HG02571 (cell line): ENCODE measurements at regions not wholly inside any gene's neighbourhood (a gene's known extent, or its start where the extent isn't known, plus 50 kb on each side); places are given as distances from the start of the nearest gene placed in this dataset.
"Not testable (repeated sequence)": the region's sequence is repeated elsewhere in the genome, so short reads cannot be mapped to it uniquely, and the experiment has no call there.

Experiments used
- ATAC-seq: cut with Tn5 transposase; IDR thresholded peaks from one replicate; pipeline ENCODE4 v1.9.1; 2021; ENCODE audit warnings: mild to moderate bottlenecking, moderate library complexity; ENCODE audit not compliant: unreplicated experiment

DNA sequence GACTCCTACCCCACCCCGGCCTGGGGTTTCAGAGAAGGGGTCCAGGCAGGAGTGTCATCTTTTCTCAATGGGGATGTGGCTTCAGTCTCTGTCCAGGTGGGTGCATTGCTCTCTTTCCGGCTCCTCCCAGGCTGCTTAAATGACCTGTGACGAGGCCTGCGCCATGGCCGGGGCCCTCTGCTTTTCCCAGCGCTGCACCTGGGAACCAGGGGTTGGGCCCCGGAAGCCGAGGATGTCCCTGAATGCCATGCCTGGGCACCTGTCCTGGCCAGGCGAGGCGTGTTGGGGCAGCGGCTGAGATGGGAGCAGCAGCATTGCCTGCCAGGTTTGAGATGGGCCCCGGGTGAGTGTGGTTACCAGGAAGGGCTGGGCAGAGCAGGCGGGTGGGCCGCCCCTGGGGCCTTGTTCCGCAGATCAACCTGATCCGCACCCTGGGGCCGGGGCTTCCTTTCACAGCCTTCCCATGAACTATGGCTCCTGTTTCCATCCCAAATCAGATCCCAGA, 147.4 kb downstream of the SEC14L1 start:
- ATAC-seq: no peak

DNA sequence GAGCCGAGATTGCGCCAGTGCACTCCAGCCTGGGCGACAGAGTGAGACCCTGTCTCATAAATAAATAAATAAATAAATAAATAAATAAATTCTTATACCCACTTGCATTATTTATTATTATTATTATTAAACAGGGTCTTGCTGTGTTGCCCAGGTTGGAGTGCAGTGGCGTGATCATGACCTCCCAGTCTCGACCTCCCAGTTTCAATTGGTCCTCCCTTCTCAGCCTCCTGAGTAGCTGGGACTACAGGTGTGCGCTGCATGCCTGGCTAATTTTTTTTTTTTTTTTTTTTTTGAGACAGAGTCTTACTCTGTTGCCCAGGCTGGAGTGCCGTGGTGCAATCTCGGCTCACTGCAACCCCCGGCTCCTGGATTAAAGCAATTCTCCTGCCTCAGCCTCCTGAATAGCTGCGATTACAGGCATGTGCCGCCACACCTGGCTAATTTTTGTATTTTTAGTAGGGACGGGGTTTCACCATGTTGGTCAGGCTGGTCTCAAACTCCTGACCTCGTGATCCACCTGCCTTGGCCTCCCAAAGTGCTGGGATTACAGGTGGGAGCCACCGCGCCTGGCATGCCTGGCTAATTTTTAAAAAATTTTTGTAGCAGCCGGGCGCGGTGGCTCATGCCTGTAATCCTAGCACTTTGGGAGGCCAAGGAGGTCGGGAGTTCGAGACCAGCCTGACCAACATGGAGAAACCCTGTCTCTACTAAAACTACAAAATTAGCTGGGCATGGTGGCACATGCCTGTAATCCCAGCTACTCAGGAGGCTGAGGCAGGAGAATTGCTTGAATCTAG, 150.2 kb downstream of the SEC14L1 start:
- ATAC-seq: not testable (repeated sequence)

DNA sequence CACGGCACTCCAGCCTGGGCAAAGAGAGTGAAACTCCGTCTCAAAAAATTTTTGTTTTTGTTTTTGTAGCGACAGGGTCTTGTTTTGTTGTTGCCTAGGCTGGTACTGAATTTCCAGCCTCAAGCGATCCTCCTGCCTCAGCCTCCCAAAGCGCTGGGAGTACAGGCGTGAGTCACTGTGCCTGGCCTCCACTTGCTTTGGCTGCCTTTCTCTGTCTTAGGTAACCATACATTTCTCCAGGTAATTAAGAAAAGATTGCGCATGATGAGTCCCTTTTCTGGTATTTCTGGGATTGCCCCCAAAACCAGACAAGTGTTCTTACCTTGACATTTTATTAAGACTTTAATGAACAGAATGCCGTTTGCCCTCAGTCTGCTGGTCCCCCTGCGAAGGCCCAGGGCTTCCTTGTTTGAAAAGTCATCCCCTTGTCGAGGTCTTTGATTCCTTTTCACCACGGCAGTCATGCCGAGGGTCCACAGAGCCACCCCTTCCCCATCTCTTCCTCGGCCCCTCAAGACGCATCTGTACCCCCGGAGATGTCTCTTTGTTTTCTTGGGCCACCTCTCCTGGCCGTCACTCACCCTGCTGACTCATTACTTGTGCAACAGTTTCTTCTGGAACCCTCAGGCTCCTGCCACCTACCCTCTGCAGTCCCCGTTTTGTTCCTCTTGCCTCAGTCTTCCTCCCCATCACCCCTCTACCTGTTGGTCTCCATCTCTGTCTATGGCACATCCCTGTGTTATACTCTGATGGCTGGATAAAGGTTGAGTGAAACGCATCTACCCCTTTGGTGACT, 151.0 kb downstream of the SEC14L1 start:
- no peak for ATAC-seq

DNA sequence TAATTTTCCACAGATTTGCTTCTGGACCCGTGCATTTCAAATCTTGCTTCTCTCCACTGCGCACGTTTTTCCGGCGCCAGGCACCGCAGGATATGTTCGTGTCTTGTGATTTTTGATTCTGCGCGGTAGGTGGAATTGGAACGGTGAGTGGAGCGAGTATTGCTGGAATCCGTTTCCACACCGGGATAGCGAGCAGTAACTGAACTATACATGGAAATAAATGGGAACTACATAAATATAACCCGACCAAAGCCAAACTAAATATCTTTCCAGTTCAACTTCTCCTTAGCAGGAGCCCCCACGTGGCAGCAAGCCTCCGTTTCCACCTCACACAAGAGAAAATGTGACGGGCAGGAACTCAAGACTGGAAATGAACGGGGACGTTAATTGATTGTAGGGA, 154.0 kb downstream of the SEC14L1 start:
- no peak for ATAC-seq

DNA sequence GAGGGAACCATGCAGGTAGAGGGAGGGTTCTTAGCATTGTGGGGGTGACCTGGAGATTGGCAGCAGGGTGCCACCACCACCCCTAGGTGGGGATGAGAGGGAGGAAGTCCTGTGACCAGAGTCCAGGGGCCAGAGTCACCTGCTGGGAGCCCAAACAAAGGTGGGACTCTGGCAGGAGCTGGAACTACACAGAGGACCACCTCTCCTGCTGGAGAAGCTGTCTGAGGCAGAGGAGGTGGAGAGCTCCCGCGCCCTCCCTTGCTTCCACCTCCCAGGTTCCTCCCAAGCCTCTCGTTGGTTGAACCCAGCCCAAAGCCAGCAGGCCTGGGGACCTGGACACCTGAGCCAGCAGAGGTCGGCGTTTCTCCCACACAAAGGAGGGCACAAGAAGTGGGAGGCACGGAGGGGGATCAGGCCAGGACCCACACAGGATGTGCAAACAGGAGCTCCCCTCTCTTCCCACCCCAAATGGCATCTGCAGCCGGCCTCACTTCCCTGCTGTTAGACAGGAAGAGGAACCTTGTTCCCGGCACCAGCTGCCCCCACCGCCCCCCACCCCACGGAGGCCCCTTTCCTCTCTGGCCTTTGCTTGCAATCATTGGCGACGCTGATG, 154.6 kb downstream of the SEC14L1 start:
- no peak for ATAC-seq

DNA sequence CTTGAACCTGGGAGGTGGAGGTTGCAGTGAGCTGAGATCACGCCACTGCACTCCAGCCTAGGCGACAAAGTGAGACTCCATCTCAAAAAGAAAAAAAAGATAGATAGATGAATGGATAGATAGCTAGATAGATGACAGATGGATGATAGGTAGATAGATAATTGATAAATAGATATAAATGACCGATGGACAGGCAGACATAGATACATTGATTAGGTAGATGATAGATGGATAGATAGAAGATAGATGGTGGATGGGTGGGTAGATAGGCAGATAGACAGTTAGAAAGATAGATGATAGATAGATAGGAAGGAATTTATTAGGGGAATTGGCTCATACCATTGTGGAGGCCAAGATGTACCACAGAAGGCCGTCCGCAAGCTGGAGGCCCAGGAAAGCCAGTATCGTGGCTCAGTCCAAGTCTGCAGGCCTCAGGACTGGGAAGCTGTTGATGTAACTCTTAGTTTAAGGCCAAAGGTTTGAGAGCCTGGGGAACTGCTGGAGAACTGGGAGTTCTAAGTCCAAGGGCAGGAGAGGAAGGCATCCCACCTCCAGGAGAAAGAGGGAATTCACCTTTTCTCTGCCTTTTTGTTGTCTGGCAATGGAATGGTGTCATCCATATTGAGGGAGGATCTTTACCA, 156.1 kb downstream of the SEC14L1 start:
- no peak for ATAC-seq

DNA sequence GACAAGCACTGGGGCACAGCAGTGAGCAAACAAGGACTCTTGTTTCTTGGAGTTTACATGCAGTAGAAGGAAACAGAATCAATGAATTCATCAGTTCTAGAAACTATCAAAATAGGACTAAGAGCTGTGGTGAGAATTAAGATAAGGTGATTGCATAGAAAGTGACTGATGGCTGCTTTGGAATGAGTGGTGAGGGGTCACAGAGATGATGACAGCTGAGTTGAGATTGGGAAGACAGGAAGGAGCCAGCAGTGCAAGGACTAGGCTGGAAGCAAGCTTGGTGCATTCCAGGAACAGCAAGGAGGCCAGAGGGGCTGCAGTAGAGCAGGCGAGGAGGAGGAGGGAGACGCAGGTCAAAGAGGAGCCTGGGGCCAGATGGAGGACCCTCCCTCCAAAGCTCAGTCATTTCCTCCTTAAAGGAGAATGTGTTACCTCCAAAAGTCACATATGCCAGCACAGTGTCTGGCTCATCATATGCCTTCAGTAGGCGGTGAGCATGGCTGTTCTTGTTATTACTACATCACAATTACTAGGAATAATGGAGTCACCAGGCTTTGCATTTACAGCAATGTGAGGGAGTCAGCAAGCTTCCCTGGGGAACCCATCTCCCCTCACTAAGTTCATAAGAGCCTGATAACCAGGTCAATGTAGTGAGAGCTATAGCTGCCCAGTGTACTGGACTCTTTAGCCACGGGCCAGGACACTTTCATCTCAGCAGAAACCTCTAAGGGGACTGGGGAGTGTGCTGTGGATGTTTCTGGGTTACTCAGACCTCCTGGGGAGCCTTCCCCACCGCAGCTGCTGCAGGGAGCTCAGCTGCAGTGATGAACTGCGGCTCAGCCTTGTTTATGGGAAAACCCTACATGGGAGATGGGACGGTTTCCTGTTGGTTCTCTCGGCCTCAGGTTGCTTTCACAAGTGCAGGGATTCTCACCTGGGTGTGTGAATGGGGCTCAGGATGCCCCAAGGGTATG, 157.2 kb downstream of the SEC14L1 start:
- no peak for ATAC-seq

DNA sequence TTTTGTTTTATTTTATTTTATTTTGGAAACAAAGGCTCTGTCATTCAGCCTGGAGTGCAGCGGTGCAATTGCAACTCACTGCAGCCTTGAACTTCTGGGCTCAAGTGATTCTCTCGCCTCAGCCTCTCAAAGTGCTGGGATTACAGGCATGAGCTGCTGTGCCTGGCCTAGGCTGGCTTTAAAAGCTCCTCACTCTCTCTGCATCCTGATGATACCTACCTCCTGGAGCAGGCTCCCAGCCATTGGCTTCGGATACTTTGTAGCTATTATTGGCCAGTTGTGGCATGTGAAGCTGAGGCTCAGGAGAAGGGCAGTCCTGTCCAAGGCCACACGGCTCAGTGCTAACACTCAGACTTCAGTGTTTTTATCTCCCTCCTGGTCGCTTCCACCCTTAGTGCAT, 158.0 kb downstream of the SEC14L1 start:
- no peak for ATAC-seq

DNA sequence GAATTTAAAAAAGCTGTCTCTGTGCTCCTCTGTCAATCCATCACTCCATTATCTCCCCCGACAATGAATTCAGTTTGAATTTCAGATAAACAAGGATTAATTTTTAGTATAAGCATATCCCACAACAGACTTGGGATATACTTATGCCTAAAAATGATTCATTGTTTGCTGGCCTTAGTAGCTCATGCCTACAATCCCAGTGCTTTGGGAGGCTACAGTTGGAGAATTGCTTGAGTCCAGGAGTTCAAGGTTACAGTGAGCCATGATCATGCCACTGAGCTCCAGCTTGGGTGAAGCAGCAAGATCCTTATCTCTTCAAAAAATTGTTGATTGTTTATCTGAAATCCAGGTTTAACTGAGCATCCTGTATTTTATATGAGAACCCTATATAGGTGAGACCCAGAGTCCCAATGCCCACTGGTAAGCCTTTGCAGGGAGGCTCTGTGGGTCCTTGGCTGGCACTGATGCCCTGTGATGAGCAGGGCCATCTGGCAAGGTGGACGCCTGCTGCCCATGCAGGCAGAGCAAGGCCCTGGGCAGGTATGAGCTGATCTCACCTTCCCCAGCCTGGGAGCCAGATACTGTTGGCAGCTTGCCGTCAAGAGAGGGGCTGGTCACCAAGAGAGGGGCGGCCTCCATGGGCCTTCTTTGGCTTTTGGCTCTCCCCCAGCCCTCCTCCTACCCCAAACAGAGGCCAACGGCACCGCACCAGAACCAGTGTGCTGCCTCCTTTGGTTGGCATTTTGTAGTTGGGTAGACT, 158.7 kb downstream of the SEC14L1 start:
- no peak for ATAC-seq

DNA sequence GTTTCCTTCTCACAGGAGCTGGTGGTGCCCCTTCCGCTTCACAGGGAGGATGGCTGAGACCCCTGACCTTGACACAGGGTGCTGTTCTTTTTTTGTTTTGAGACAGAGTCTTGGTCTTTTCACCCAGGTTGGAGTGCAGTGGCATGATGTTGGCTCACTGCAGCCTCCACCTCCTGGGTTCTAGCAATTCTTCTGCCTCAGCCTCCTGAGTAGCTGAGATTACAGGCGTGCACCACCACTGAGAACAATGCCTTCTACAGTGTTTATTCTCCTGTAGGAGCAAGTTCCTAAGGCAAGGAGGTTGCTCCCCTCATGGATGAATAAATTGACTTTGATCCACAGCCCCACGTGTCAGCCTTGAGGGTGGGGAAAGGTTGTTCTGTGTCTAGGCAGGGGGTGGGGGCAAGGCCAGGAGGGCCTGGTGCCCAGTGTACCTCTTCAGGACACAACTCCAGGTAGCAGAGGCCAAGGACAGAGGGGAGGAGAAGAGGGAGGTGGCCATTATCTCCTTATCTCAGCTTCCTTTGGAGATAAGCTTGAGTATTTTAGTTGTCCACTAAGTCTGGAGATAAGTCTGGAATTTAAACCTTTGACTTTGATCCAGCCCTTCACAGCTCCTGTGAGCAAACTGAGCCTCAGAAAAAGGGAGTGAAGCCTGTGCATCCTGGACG, 159.4 kb downstream of the SEC14L1 start:
- ATAC-seq: no peak

DNA sequence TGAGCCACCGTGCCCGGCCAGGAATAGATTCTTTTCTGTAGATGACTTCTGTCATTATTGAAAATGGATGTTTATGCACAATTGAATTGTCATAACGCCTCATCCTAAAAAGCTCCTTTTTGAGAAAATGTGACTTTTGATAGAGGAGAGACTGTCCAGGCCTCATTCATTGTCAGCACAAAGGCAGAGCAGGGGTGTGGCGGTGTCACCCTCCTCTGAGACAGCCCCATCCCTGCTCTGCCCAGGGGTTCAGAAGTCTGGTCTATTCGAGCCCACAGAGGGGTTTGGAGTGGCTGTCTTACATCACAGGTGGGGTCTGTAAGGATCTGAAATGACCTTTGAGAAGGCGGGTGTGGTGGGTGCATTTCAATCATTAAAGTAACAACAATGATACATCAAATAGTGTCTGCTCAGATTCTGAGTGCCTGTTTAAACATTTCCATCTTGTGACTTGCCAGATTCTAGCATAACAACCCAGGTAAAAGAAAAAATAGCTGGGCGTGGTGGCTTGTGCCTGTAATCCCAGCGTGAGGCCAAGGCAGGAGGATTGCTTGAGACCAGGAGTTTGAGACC, 161.0 kb downstream of the SEC14L1 start:
- ATAC-seq: no peak

DNA sequence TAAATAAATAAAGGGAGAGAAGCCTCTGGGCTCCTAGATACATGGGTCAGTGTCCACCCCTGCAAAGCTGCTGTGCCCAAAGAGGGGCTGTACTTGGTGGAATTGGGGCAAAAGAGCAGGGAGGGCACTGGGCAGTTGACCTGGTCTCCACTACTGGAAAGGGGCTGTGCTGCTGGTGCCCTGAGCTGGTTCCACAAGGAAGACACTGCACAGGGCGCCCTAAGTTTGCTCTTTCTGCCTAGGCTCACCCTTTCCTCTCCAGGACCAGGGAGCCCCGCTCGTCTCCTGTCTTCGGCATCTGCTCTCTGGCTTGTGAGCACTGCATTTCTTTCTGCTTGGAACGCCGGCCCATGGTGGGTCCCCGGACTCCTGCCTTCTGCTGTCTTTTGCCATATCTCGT, 161.9 kb downstream of the SEC14L1 start:
- no peak for ATAC-seq

DNA sequence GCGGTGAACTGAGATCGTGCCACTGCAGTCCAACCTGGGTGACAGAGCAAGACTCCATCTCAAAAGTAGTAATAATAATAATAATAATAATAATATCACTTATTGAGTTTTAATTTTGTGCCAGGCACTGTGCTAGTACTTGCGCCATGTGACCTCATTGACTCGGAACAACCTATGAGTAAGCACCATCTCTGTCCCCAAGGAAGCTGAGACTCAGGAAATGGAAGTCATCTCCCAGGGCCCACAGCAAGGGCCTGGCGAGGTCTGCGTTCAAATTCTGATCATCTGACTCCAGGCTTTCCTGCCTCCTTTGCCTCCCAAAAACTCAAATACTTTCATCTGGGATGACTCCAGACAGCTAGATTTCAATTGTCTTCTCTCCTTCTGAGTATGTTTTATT, 162.9 kb downstream of the SEC14L1 start:
- ATAC-seq: no peak

DNA sequence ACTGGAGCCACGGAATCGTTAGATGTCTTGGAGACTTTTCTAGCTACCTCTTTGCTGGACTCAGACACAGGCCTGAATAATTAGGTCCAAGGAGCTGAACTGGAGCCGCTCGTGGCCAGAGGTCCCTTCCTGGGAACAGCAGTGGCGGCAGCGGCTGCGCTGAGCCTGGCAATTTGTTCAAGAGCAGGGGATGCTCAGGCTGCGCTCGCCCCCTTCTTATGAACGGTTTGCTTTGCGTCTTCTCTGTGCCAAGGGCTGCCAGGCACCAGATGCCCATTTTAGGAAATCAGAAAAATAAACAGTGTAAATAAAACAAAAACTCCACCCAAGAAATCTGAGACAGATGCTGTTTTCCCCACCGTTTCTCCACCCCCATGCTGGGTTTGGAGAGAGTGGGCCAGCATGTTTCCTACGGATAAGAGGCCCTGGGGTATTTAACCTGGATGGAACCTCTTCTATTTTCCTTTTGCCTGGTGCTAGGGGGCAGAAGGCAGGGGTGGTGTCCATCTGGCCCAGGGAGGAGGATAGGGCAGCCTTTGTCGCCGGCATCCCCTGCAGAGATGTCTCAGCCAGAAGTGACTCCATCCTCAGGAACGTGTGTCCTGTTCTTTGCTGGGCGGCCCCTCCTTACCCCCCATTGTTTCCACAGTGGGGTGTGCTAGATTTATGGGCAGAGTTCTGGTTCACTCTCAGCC, 163.4 kb downstream of the SEC14L1 start:
- no peak for ATAC-seq

DNA sequence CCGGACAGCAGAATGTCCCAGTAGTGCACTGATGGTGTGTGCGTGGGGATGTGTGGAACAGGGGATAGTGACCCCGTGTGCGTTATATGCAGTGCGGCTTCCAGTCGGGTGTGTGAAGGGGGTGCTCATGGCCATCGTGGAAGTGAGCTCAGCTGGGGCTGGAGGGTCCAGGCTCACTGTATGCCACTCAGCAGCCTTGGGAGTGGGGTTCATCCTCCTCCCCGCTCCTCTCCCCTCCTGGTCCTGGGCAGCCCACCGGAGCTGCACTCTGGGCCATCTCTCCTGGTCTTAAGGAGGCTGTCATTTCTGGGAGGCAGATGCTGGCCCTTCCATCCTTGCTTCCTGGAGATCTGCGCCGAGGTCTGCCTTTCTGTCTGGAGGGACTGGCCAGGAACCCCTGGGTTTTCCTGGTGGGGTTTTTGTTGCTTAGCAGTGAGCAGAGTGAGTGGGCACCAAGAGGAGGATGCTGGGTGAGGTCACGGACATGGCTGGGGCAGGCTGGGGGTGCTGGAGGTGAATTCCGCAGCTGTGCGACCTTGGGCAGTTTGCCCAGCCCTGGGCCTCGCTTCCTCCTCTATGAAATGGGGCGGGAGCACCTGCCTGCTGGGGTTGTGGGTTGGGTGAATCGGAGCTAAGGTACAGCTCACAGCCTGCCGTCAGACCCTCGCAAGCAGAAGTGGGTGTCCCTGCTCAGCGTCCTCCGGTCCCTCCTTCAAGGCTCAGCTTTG, 164.1 kb downstream of the SEC14L1 start:
- no peak for ATAC-seq

DNA sequence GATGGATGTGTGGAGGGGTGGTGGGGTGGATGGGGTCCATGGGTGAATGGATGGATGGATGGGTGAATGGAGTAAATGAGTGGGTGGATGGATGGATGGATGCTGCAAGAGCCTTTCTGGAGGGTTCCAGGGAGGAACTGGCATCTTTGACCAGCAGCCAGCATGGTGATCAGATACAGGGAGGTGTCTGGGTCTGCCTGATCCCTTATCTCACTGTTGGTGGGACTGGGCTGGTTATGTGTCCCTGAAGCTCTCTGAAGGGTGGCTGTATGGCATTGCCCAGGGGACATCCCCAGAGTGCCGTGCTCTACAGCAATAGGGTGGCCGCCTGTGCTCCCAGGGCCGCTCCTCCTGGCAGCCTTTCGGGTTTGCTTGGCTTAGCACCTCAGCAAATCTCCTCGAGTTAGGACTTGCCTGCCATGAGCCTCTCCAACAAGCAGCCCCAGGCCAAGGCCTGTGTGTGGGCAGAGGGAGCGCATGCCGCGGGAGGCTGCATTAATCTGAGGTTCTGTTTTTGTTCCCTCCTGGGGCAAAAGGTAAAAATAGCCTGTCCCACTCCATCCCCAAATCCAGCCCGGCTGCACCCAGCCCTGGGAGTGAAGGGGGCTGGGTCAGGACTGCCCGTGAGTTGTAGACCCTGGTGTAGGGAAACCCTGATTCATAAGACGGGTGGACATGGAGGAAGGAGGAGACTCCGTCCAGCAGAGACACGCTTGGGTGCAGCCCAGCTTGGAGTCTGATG, 165.4 kb downstream of the SEC14L1 start:
- ATAC-seq: no peak
